ENCODE measurements at regions not wholly inside any gene's neighbourhood (a gene's known extent, or its start where the extent isn't known, plus 50 kb on each side); places are given as distances from the start of the nearest gene placed in this dataset.

DNA sequence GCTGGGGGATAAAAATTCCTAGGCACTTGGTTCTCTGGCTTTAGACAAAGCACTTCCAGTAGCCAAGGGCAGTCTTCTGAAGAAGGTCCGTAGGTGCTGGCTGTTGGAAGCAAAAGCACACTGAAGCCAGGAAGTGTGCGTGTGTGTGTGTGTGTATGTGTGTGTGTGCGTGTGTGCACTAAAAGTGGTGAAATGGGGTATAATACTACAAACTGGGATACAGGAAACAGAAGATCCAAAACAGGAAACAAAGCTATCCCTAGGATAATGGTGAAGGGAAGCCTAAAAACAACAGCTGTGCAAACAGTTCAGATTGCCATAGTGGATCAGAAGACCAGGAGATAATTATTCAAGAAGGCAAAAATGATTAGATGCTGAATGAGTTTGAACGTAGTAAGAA, 103.4 kb downstream of the IL20RB start:
- DNase-seq = no peak

DNA sequence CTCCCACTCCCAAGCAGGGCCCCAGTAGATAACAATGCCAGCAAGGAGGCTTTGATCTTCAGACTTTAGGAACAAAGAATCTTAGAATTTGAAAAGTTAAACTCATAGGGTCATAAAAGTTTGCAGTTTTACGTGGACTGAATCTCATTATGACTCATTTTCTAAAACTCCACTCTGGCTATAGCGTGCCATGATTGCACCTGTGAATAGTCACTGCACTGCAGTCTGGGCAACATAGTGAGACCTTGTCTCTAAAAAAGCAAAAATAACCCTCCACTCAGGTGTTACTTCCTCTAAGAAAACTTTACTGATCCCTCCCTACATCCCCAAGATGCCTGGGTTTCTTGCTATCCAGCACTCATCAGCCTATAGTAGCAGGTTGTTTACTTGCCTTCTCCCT, 104.5 kb downstream of the IL20RB start:
- DNase-seq = no peak

- no peak for DNase-seq
Measured at GRCh38 chr3:137065381-137065780, 107.6 kb downstream of the IL20RB start.

DNA sequence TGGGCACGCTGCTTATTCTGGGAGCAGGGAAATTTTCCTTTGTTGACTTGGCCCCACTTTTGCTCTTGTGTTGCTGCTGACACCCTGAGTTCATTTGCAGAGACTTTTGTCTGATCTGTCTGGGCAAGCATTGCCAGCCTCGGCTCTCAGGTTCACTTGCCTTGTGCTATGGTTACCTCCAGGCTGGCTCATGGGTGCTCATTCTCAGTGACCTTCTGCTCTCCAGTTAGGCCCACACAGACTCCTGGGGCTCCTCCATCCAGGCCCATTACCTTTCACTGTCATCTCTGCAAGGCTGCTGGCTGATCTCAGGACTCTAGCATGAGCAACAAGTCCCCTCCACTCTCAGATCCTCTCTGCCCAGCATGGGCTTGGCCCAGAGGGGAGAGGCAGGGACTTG, 108.3 kb downstream of the IL20RB start:
- DNase-seq = no peak

DNA sequence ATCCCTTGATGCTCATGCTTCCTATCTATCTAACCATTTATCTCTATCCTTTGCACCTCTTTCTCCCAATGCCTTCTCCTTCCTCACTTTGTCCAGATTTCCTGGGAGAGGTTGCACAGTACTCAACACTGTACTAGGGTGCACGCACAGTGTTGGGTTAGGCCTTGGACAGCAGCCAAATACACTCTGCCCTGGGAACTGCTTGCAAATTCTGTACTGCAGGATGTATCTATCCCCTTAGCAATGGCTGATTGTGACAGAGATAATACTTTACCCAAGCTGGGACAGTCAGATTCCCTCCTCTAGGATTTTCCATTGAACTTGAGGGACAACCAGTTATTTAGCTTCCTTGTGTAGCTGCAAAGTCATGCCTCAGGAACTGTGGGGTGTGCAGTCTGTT, 113.3 kb downstream of the IL20RB start:
- DNase-seq = no peak

GRCh38 chr3:137075020-137075419, 117.2 kb downstream of the IL20RB start:
- no peak for DNase-seq

GRCh38 chr3:137078040-137078439, 120.3 kb downstream of the IL20RB start:
- DNase-seq = no peak

DNA sequence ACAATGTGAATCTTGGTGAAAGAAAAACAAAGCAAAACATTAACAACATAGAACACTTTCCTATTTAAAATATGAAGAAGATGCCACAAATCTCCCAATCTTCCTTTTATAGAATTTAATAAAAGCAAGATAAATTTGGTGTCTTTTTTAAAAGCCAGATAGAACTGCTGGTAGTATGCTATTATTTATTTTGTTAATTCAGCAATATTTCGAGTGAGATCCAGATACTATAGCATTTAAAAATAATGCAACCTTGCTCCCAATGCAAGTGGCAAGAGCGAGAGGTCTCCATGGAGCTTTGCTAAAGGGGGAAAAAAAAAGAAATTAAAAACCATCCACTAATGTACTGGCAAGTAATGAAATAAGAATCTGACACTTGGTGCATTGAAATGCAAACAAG, 121.8 kb downstream of the IL20RB start:
- DNase-seq = no peak

- no peak for DNase-seq
Measured at GRCh38 chr3:137081711-137082110, 123.9 kb downstream of the IL20RB start.

GRCh38 chr3:137082763-137083162, 125.0 kb downstream of the IL20RB start:
- DNase-seq = no peak

DNA sequence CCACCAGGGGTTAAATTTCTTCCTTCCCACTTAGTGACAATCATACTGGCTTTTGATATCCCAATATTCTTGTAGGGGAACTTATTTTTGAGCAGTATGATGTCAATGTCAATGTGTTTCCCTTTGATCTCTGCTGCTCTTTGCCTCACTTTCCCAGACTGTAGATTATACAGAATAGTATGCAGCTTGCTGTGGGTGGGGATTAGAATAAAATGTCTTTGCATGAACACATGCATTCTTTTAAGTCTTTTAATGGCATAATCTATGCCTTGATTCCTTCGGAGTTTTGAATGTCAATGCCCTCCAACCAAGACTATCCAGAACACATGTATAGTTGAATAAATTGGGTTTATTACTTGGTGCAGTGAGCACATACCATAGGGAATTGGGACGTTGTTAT, 125.5 kb downstream of the IL20RB start:
- DNase-seq = no peak

DNA sequence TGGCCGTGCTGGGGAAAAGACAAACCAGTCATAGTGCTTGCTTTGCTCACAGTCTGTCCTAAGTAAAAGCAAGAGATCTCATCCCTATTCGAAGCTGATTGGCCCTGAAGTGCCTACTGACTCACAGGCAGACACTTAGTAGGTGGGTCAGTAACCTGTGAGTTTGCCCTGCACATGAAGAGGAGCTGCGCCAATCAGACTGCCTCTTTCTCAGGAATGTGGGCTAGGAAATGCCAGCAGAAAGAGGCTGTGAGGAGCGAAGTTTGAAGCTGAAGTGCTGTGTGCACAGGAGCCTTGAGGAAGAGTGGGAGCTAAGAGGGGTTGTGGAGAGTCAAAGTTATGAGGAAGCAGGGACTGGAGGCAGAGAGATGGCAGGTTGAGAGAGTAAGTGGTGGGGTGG, 126.8 kb downstream of the IL20RB start:
- no peak for DNase-seq

GRCh38 chr3:137097386-137097785, 139.6 kb downstream of the IL20RB start:
- no peak for DNase-seq

- no peak for DNase-seq
Measured at GRCh38 chr3:137097852-137098251, 140.1 kb downstream of the IL20RB start.

DNA sequence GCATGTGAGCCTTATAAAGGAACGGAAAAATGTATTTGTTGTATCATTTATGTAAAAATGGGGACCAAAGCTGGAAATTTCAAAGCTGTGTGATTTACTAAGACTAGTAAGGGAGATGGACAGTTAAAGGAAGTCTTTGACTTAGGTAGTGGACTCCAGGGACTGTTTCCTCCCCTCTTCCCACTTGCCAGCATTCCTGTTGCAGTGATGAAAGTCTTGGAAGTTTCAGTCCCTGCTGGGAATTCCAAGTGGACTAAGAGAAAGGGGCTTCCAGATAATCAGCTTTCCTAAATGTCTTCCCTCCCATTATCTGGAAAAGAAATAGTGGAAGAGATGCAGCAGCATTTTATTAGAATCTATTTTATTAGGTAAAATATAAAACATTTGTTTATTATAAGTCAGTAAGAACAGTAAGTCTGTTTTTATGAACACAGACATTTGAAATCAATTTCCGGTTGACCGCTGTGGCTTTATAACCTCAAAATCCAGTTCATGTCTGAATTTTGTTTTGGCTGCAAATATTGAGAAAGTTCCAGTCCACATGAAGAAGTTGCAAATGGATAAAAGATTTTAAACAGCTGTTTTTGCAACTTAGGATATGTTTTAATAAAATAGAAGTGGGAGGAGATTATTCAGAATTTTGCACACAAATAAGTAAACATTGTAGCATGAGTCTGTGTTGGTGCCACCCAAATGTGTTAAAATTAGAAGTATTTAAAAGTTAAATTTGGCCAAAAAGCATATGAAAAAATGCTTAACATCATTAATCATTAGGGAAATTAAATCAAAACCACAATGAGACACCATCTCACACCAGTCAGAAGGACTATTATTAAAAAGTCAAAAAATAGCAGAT, 141.8 kb downstream of the IL20RB start:
- DNase-seq = no peak

- DNase-seq = no peak
Measured at GRCh38 chr3:137100326-137100725, 142.5 kb downstream of the IL20RB start.

DNA sequence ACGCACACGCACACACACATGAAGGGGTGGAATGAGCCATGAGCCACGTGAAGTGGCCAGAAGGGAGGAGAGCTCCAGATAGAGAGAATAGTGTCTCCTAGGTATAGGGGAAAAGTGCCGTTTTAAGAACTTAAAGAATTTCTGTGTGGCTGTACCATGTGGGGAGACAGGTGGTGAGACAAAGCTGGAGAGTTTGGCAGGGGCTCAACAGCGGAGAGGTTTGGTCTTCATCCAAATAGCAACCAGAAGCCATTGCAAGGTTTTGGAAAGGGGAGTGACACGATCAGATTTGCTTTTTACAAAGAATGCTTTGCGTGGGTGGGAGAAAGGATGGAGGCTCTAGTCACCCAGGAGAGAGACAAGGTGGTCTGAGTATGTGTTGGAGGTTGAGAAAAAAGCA, 146.0 kb downstream of the IL20RB start:
- DNase-seq = no peak

GRCh38 chr3:137105277-137105977, 147.6 kb downstream of the IL20RB start:
- DNase-seq = no peak

DNA sequence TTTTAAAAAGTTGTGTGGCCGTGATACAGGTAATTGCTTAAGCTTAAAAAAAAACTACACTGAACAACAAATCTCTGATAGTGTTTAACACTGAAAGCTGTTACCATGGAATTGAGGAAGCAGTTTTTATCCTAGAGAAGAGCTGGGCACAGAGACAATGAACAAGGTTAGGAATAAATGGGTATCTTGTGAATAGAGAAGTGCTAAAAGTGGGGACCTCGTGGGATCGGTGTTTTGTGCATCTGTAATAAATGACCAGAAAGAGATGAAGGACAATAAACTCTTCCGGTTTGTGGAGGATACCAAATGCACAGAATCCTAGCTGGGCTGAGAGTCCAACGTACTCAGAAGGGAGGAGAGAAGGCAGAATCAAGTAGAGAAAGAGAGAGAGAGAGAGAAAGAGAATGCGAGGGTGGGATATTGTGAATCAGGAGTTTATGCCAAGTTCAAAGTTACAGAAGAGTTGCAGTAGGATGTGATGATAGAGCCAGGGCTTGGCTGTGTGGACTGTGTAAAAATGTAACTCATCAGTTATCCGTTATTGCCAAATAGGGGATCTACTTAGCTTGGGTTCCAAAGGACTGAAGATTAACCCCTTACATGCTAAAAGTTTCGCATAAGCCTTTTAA, 148.9 kb downstream of the IL20RB start:
- no peak for DNase-seq

GRCh38 chr3:137108699-137109440, 151.1 kb downstream of the IL20RB start:
- no peak for DNase-seq

DNA sequence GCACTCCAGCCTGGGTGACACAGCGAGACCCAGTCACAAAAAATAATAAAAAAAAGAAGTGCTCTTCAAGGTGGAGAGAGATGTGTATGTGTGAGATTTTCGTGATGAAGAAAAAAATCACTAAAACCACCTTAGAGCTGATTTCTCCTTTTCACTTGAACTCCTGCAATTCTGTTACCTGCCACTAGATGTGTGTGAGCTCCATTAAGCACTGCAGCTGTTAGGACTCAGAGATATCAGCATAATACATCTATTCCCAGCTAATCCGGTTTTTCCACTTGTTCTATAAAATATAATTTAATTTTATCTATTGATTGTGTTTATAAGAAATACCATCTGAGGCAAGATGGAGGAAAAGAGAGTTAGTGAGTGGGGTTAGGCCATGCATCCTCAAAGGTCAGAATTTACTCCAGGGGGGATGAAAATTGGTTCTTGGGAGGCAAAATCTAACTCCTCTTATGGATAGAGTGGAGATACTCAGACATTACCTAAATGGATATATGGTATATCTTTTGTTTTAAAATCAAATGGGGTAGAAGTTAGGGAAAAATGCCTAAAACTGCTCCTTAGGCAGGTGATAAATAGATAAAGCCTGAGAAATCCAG, 152.7 kb downstream of the IL20RB start:
- no peak for DNase-seq

- DNase-seq = no peak
Measured at GRCh38 chr3:137111497-137111896, 153.7 kb downstream of the IL20RB start.

GRCh38 chr3:137116619-137117018, 158.8 kb downstream of the IL20RB start:
- no peak for DNase-seq

All from stimulated activated CD4-positive, alpha-beta T cell treated with anti-CD3 and anti-CD28 coated beads, Interleukin-1b, Interleukin-23, amount 100 ng/mL, for 48 hours (primary cell).